ENCODE measurements at regions not wholly inside any gene's neighbourhood (a gene's known extent, or its start where the extent isn't known, plus 50 kb on each side); places are given as distances from the start of the nearest gene placed in this dataset.

DNA sequence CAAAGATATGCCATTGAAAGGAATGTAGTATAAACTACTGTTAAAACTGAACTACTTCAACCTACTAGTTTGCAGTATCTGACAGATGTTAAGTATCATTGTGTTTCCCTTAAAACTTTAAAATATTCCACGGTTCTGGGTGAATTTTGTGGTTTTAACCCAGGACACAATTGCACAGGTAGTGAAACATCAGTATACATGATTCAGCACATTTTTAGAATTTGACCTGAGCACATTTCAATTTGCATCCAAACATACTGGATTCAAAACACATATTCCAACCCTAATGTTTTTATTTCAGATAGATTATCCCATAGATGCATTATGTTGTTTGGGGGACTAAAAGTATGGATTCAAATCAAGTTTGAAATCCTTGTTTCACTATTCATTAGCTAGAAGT lies 129.9 kb upstream of the ZNF804B start:
- no peak for DNase-seq (ENCODE audit: low read depth, low spot score)
- no peak for TF ChIP-seq GATA2 (IDR thresholded peaks at IDR 0.05; ENCODE audit: insufficient read depth, insufficient read length, low read depth, low read length)
- TF ChIP-seq POLR2A (IDR thresholded peaks at IDR 0.05; ENCODE audit: low read depth, low read length): no peak
- TF ChIP-seq POLR2AphosphoS5 (IDR thresholded peaks at IDR 0.05; ENCODE audit: insufficient read depth, low read depth, low read length): no peak
- TF ChIP-seq FOS (IDR thresholded peaks at IDR 0.05; ENCODE audit: borderline replicate concordance, insufficient read depth, low read length): no peak
- TF ChIP-seq JUN (IDR thresholded peaks at IDR 0.05; ENCODE audit: borderline replicate concordance, insufficient read depth, insufficient read length, low read depth): no peak
- TF ChIP-seq, protein P1, sequence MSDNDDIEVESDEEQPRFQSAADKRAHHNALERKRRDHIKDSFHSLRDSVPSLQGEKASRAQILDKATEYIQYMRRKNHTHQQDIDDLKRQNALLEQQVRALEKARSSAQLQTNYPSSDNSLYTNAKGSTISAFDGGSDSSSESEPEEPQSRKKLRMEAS (IDR thresholded peaks at IDR 0.05; ENCODE audit: insufficient read depth, insufficient read length): no peak
- TF ChIP-seq, protein P2, sequence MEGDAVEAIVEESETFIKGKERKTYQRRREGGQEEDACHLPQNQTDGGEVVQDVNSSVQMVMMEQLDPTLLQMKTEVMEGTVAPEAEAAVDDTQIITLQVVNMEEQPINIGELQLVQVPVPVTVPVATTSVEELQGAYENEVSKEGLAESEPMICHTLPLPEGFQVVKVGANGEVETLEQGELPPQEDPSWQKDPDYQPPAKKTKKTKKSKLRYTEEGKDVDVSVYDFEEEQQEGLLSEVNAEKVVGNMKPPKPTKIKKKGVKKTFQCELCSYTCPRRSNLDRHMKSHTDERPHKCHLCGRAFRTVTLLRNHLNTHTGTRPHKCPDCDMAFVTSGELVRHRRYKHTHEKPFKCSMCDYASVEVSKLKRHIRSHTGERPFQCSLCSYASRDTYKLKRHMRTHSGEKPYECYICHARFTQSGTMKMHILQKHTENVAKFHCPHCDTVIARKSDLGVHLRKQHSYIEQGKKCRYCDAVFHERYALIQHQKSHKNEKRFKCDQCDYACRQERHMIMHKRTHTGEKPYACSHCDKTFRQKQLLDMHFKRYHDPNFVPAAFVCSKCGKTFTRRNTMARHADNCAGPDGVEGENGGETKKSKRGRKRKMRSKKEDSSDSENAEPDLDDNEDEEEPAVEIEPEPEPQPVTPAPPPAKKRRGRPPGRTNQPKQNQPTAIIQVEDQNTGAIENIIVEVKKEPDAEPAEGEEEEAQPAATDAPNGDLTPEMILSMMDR (IDR thresholded peaks at IDR 0.05; ENCODE audit: extremely low read depth in 1 of 2, insufficient read depth in 1 of 2, low read depth in 1 of 2, low read length in 2 of 2): no peak
- no peak for TF ChIP-seq EZH2 (IDR thresholded peaks at IDR 0.05; ENCODE audit: borderline replicate concordance, low read depth, low read length, severe bottlenecking)
- TF ChIP-seq MYC (IDR thresholded peaks at IDR 0.05; ENCODE audit: low read depth, low read length): no peak
- no peaks in the 10 kb centered on the region for H3K36me3 ChIP-seq (ENCODE audit: control insufficient read depth in 2 of 2, extremely low read depth in 1 of 2, insufficient read depth in 2 of 2, low read length in 2 of 2)
- H3K4me3 ChIP-seq (replicated peaks in 1 of 3; ENCODE audit: insufficient read depth in 1 of 3, low read depth in 1 of 3, low read length in 3 of 3): no peak overlapping the region
- H3K27me3 ChIP-seq (ENCODE audit: control insufficient read depth in 2 of 2, insufficient read depth in 2 of 2, low read length in 2 of 2): no peaks in the 10 kb centered on the region
- H3K9me1 ChIP-seq (replicated peaks; ENCODE audit: control insufficient read depth, extremely low read depth, insufficient read depth, low read length): no peaks in the 10 kb centered on the region
- ChIA-PET POLR2A (no interaction called here), CTCF (no interaction called here)
- no peaks in the 10 kb centered on the region for H3K4me1 ChIP-seq (ENCODE audit: control insufficient read depth, extremely low read depth, insufficient read depth, low read length)
- H3K4me2 ChIP-seq (ENCODE audit: insufficient read depth, low read length): no peak overlapping the region
- H3K79me2 ChIP-seq (ENCODE audit: control insufficient read depth, insufficient read depth, low read length): no peaks in the 10 kb centered on the region
- intact Hi-C loops (cut with micrococcal nuclease) (no loop called here), dilution Hi-C loops (cut with MboI; ENCODE audit: extremely low pct_ligation_motif_present, low sequenced_read_pairs) (no loop called here)
- FAIRE-seq: no peak
- H3K9ac ChIP-seq (replicated peaks; ENCODE audit: extremely low read depth, insufficient read depth, low read length): no peak overlapping the region
- H2AFZ ChIP-seq (ENCODE audit: low read depth, low read length): no peak overlapping the region
- H3K27ac ChIP-seq (ENCODE audit: insufficient read depth, low read depth, low read length): no peak overlapping the region
- no TSS peak for BruUV-seq (replicated peaks)
- no peaks in the 10 kb centered on the region for H3K9me3 ChIP-seq (replicated peaks; ENCODE audit: control insufficient read depth, insufficient read depth, low read length)
- H4K20me1 ChIP-seq (replicated peaks; ENCODE audit: control insufficient read depth, extremely low read depth, insufficient read depth, low read length): no peaks in the 10 kb centered on the region
